ENCODE measurements at regions not wholly inside any gene's neighbourhood (a gene's known extent, or its start where the extent isn't known, plus 50 kb on each side); places are given as distances from the start of the nearest gene placed in this dataset.

DNA sequence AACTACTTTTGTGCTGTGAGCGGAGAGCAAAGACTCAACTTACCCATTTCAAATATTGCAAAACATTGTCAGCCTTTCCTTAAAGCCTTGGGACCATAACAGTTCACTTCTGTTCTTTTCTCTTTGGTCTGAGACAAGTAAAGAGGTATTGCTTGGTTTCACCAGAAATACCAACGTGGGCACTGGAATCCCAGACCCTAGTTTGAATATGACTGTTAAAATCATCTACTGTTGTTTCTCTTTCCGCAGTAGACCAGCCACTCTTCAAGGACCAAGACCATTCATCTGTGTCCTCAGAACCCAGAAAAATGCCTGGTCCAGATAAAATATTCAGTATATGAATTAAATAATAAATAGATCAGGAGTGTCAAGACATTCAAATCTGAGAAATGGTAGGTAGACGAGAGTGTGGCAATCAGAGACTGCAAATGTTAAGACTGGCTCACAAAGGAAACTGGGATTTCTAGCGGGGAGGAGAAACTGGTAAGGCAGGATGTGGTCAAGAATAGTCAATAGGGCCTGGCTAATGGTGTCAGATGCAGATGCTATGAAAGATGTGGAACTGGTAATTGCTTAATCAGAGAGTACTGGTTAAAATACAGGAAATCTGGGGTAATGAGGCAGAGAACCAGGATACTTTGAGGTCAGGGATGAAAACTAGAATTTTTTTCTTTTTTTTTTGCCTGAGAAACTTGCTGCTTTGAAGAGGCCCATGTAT lies 82.1 kb upstream of the IL33 start (continued):
- TF ChIP-seq, protein P1, sequence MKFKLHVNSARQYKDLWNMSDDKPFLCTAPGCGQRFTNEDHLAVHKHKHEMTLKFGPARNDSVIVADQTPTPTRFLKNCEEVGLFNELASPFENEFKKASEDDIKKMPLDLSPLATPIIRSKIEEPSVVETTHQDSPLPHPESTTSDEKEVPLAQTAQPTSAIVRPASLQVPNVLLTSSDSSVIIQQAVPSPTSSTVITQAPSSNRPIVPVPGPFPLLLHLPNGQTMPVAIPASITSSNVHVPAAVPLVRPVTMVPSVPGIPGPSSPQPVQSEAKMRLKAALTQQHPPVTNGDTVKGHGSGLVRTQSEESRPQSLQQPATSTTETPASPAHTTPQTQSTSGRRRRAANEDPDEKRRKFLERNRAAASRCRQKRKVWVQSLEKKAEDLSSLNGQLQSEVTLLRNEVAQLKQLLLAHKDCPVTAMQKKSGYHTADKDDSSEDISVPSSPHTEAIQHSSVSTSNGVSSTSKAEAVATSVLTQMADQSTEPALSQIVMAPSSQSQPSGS (IDR thresholded peaks at IDR 0.05; ENCODE audit: low read length), result no peak
- TF ChIP-seq GTF2F1 (IDR thresholded peaks at IDR 0.05; ENCODE audit: borderline replicate concordance, low read depth, low read length) (no peak), SAP30 (IDR thresholded peaks at IDR 0.05; ENCODE audit: insufficient read depth, insufficient replicate concordance, low read length) (no peak)
- TF ChIP-seq, protein P2, sequence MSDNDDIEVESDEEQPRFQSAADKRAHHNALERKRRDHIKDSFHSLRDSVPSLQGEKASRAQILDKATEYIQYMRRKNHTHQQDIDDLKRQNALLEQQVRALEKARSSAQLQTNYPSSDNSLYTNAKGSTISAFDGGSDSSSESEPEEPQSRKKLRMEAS (IDR thresholded peaks at IDR 0.05), result no peak

Measured in H1 (cell line).